GM12873 (cell line): ENCODE measurements at regions not wholly inside any gene's neighbourhood (a gene's known extent, or its start where the extent isn't known, plus 50 kb on each side); places are given as distances from the start of the nearest gene placed in this dataset.

Experiments used
- TF ChIP-seq, protein P1 (sequence below): IDR thresholded peaks from 2 replicates; pipeline ENCODE4 v1.5.1; 2012; ENCODE audit warnings: low read depth, mild to moderate bottlenecking, moderate library complexity, low read length, control low read depth; ENCODE audit not compliant: insufficient read depth; ENCODE audit errors: missing control alignments

DNA sequence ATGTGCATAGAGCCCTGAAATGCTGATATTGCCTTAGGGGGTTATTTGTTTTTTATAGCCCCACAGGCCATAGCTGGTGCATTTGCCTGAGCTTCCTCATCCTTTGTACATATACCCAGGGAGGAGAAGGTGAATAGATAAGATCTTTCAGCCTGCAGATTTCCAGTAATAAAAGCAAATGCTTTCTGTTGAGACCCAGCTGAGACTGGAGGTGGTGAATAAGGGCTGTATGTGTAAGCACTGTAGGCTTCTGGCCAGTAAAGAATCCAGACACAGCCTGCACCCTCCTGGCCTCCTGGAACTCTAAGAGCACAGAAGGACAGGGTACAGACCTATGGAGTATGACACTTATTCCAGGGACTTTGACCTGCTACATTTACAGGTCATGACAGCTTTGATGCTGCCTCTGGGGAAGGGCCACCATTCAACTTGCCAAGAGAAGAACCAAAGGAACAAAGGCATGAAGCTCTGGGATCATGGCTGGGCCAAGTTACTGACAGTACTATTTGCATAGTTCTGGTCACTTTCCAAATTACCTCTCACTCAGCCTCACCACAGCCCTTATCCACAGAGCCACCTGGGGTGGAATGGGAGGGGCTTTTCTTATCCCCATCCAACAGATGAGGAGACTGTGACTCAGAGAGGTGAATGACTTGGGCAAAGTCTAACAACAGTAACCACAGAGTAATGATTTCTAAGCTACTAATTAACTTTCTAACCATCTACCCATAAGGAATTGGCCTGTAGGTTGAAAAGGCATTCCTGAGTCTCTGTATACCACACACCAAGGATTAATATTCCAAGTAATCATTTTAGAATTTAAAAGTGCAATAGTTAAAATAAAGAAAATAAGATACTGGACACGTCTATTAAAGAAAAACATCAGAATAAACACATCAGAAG lies 604.5 kb upstream of the KLF4 start:
- TF ChIP-seq, protein P1, sequence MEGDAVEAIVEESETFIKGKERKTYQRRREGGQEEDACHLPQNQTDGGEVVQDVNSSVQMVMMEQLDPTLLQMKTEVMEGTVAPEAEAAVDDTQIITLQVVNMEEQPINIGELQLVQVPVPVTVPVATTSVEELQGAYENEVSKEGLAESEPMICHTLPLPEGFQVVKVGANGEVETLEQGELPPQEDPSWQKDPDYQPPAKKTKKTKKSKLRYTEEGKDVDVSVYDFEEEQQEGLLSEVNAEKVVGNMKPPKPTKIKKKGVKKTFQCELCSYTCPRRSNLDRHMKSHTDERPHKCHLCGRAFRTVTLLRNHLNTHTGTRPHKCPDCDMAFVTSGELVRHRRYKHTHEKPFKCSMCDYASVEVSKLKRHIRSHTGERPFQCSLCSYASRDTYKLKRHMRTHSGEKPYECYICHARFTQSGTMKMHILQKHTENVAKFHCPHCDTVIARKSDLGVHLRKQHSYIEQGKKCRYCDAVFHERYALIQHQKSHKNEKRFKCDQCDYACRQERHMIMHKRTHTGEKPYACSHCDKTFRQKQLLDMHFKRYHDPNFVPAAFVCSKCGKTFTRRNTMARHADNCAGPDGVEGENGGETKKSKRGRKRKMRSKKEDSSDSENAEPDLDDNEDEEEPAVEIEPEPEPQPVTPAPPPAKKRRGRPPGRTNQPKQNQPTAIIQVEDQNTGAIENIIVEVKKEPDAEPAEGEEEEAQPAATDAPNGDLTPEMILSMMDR = no peak

DNA sequence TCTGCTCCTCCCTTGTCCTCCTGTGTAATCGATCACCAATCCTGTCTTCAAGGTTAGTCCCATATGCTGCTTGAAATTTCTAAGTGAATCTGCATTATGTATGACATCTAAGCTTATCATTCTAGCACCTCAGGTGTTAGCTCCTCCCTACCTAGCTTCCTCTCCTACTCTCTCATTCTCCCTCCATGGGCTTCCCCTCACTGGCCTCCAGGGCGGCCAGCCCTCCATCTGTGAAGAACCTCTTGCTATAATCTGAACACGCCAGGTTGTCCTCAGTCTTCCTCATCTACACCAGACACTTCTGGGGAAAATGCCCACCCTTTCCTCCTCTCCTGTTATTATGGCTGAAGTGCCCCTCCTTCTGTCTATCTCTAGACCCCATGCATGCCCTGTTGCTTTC lies 599.3 kb upstream of the KLF4 start:
- TF ChIP-seq, protein P1 = no peak

DNA sequence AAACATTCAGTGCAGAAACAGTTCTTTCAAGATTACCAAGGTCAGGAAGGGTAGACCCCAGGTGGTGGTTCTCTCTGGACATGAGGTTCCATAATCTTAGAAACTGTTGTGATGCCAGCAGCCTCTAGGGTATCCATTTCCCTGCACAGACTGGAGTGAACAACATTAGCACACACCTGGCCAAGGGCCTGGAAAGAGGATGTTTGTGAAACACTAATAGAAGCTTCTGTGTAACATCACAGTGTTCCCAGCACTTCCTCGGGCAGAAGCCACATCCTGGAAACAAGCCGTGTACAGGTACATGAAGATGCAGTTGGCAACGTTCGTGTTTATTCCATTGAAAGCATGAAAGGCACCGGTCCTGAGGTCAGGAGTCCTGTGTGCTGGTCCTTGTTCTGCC lies 598.2 kb upstream of the KLF4 start:
- TF ChIP-seq, protein P1 = no peak

DNA sequence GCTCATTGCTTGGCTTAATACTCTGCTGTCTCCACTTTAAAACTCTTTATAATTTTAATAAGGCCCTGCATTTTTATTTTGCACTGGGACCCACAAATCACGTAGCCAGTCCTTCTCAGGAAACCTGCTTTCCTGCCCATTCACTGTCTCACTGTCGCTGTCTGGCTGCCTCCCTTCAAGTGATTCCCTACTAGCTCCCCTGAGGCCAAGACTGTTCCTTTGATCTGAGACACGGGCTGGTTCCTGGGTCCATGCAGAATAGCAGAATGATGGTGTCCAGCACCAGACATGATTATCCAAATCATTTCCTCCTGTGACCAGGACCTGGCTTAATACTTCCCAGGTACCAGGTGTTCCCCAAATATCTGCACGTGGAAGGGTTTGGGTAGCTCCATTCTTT lies 597.1 kb upstream of the KLF4 start:
- TF ChIP-seq, protein P1 = no peak

DNA sequence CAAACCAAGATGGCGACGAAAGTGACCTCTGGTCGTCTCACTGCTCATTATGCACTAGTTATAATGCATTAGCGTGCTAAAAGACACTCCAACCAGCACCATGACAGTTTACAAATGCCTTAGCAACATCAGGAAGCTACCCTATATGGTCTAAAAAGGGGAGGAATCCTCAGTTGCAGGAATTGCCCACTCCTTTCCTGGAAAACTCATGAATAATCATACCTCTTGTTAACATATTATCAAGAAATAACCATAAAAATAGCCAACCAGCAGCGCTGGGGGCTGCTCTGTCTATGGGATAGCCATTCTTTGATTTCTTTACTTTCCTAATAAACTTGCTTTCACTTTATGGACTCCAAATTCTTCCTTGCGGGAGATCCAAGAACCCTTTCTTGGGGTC lies 595.7 kb upstream of the KLF4 start:
- TF ChIP-seq, protein P1 = no peak

DNA sequence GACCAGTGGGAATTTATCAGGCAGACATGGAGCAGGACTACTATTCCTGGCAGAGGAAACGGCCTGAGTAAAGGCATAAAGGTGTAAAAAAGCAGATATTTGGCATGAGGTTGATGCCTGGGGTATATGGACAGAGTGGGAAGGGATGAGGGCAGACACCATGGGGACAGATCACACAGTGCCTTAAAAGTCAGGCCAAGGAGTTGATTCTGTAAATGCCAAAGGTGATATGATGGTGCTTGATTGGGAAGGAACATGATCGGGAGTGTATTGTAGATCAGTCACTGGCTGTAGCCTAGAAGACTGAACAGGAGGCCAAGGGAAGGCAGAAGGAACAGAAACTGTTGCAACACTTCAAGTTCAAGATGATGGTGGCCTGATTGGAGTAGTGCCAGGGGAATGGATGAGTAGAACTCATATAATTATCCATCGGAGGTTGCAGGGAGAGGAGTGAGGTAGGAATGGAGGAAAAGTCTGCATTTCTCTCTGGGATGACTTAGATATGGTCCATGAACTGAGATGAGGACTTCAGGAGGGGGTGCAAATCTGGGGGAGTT lies 594.3 kb upstream of the KLF4 start:
- TF ChIP-seq, protein P1 = no peak

DNA sequence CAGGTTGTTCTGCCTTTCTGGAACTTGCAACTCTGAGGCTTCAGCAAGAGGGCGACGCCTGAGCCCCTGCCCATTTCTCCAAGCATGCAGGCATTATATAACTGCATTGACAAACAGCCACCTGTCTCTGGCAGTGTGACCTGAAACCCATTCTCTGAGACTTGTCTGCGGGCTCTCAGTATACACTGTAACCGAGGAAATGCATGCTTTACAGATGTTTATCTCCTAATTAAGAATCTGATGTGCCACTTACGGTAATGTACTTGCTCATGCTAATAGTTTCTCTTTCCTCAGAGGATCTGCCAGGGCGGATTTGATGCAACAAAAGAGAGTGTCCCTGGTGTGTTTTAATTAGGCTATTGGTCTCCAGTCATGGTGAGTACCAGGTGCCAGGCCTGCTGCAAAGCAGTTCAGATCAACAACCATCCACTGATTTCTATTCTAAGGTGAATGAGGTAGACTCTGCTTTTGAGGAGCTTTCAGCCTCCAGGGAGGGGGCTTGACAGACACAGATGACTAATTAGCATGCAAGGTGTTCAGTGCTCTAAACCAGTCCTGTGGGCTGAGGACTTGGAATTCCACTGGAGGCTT lies 593.7 kb upstream of the KLF4 start:
- TF ChIP-seq, protein P1 = no peak
